ENCODE measurements at regions not wholly inside any gene's neighbourhood (a gene's known extent, or its start where the extent isn't known, plus 50 kb on each side); places are given as distances from the start of the nearest gene placed in this dataset.

DNA sequence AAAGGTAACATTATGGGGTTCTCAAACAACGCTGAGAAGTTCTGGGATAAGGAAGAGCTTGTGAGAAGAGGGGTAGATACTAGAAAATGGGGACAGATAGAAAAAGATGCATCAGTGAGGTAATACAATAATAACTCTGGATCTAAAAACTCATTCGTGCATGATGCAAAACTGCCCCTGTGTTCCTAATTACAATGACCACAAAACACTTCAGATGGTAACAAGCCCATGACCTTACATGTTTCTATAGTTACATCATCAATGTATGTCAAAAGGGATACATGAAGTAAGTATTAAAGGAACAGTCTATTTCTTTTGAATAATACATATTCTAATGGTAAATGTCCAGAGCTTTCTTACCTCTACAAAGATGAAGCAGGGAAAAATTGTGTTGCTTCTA, 110.6 kb upstream of the PLPPR5 start:
- H3K27me3 ChIP-seq (replicated peaks; ENCODE audit: control insufficient read depth, insufficient read depth, low read length), result no peaks in the 10 kb centered on the region
- TF ChIP-seq CTCF (IDR thresholded peaks at IDR 0.05; ENCODE audit: insufficient read depth, low read length, poor library complexity, severe bottlenecking), result no peak
- H3K36me3 ChIP-seq (ENCODE audit: control insufficient read depth, insufficient read depth, low read length), result no peaks in the 10 kb centered on the region

GRCh38 chr1:99119188-99119587, 114.5 kb upstream of the PLPPR5 start:
- TF ChIP-seq CTCF (IDR thresholded peaks at IDR 0.05; ENCODE audit: insufficient read depth, low read length, poor library complexity, severe bottlenecking), result no peak
- H3K4me3 ChIP-seq (replicated peaks; ENCODE audit: low read depth, low read length), result no peak overlapping the region
- no peaks in the 10 kb centered on the region for H3K36me3 ChIP-seq (ENCODE audit: control insufficient read depth, insufficient read depth, low read length)
- DNase-seq (ENCODE audit: extremely low read depth, insufficient read length), result no peak
- no peaks in the 10 kb centered on the region for H3K27me3 ChIP-seq (replicated peaks; ENCODE audit: control insufficient read depth, insufficient read depth, low read length)

More for the DNA sequence above, 110.6 kb upstream of the PLPPR5 start:
- no peak overlapping the region for H3K4me3 ChIP-seq (replicated peaks; ENCODE audit: low read depth, low read length)
- no peak for DNase-seq (ENCODE audit: extremely low read depth, insufficient read length)

- no peak overlapping the region for H3K4me3 ChIP-seq (replicated peaks; ENCODE audit: low read depth, low read length)
- no peaks in the 10 kb centered on the region for H3K36me3 ChIP-seq (ENCODE audit: control insufficient read depth, insufficient read depth, low read length)
- DNase-seq (ENCODE audit: extremely low read depth, insufficient read length), result no peak
- H3K27me3 ChIP-seq (replicated peaks; ENCODE audit: control insufficient read depth, insufficient read depth, low read length), result no peaks in the 10 kb centered on the region
- TF ChIP-seq CTCF (IDR thresholded peaks at IDR 0.05; ENCODE audit: insufficient read depth, low read length, poor library complexity, severe bottlenecking), result no peak
Observed at GRCh38 chr1:99122039-99122438, 117.4 kb upstream of the PLPPR5 start.

DNA sequence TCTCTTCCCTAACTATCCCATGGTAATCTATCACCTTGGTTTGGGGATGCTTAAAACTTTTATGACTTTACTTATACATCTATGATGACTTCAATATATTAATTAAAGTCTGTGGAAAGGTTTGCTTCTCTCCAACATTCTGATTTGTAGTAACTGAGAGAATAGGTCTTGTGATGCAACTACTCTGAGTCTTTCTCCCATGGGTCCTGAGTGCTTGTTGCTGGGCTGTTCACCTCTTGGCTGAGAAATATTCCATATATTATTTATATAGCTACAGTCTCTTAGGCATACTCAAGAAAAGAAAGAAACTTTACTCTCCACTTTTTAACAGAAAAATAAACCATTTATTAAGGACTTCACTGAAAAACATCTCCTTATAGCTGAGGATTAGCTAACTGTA, 119.3 kb upstream of the PLPPR5 start:
- TF ChIP-seq CTCF (IDR thresholded peaks at IDR 0.05; ENCODE audit: insufficient read depth, low read length, poor library complexity, severe bottlenecking), result no peak
- Histone ChIP-seq H3K4me3 (replicated peaks; ENCODE audit: low read depth, low read length) (no peak overlapping the region), H3K27me3 (replicated peaks; ENCODE audit: control insufficient read depth, insufficient read depth, low read length) (no peaks in the 10 kb centered on the region), H3K36me3 (ENCODE audit: control insufficient read depth, insufficient read depth, low read length) (no peaks in the 10 kb centered on the region)
- no peak for DNase-seq (ENCODE audit: extremely low read depth, insufficient read length)

- Histone ChIP-seq H3K27me3 (replicated peaks; ENCODE audit: control insufficient read depth, insufficient read depth, low read length) (no peaks in the 10 kb centered on the region), H3K36me3 (ENCODE audit: control insufficient read depth, insufficient read depth, low read length) (no peaks in the 10 kb centered on the region), H3K4me3 (replicated peaks; ENCODE audit: low read depth, low read length) (no peak overlapping the region)
- no peak for DNase-seq (ENCODE audit: extremely low read depth, insufficient read length)
- no peak for TF ChIP-seq CTCF (IDR thresholded peaks at IDR 0.05; ENCODE audit: insufficient read depth, low read length, poor library complexity, severe bottlenecking)
Observed at GRCh38 chr1:99131546-99131945, 126.9 kb upstream of the PLPPR5 start.

- no peak for TF ChIP-seq CTCF (IDR thresholded peaks at IDR 0.05; ENCODE audit: insufficient read depth, low read length, poor library complexity, severe bottlenecking)
- Histone ChIP-seq H3K36me3 (ENCODE audit: control insufficient read depth, insufficient read depth, low read length) (no peaks in the 10 kb centered on the region), H3K4me3 (replicated peaks; ENCODE audit: low read depth, low read length) (no peak overlapping the region), H3K27me3 (replicated peaks; ENCODE audit: control insufficient read depth, insufficient read depth, low read length) (no peaks in the 10 kb centered on the region)
- DNase-seq (ENCODE audit: extremely low read depth, insufficient read length), result no peak
Observed at GRCh38 chr1:99133756-99134500, 129.3 kb upstream of the PLPPR5 start.

Data from GM06990 (cell line).